PC-9 (cell line): ENCODE measurements at regions not wholly inside any gene's neighbourhood (a gene's known extent, or its start where the extent isn't known, plus 50 kb on each side); places are given as distances from the start of the nearest gene placed in this dataset.

ENCODE experiments used
- CTCF ChIP-seq: fragments of 200-600 bp; sonication (generic); conservative IDR thresholded peaks from 2 replicates; pipeline ENCODE4 v1.6.1; 2017; ENCODE audit warnings: mixed run types, antibody characterized with exemption, mild to moderate bottlenecking, moderate library complexity
- EZH2 ChIP-seq: fragments of 200-600 bp; sonication (generic); IDR thresholded peaks from 2 replicates; pipeline ENCODE4 v1.8.0; 2017; ENCODE audit warnings: antibody characterized with exemption, low read depth

GRCh38 chr9:88065619-88066018, 72.7 kb downstream of the SPATA31C2 start:
- TF ChIP-seq CTCF (no peak), EZH2 (no peak)
